HCT116 (cell line): ENCODE measurements at regions not wholly inside any gene's neighbourhood (a gene's known extent, or its start where the extent isn't known, plus 50 kb on each side); places are given as distances from the start of the nearest gene placed in this dataset.

Source experiments
- ATAC-seq: fragments of 200-7000 bp; cut with Tn5 transposase; 2 replicates; pipeline ENCODE4 v1.9.1; 2020; ENCODE audit warnings: mild to moderate bottlenecking, moderate library complexity
- BruUV-seq: library from RNA; stranded (reverse); fragments of 400-500 nt; replicated peaks from 2 replicates; lab custom pipeline; 2021; lab: Mats Ljungman, UMichigan
- CTCF ChIA-PET: fragments of 300-600 bp; sonication (Branson Sonifier 250); formaldehyde crosslinking; loops from one replicate; lab custom pipeline; 2021; ENCODE audit warnings: antibody characterized with exemption; lab: Charles Lee
- POLR2A ChIA-PET: fragments of 300-600, 350-600 bp; sonication (Branson Sonifier 250); formaldehyde crosslinking; loops from one replicate; lab custom pipeline; 2021; ENCODE audit warnings: antibody characterized with exemption; lab: Charles Lee
- RAD21 ChIA-PET, 2 experiments: fragments of 300-600 bp; sonication (Branson Sonifier 250); formaldehyde crosslinking; loops; one replicate each; lab custom pipeline; 2023; ENCODE audit warnings: low total read pairs in 2 of 2; ENCODE audit not compliant: uncharacterized antibody in 2 of 2, unreplicated experiment in 2 of 2, low non-redundant PET in 1 of 2; lab: Charles Lee
- DNase-seq: peaks from one replicate; pipeline ENCODE4 v3.0.0-alpha.2; 2010; ENCODE audit warnings: low read depth, low spot score
- H2AFZ ChIP-seq: fragments of 200-600 bp; shearing (Covaris generic), sonication (generic); 2 replicates; pipeline ENCODE4 v1.6.1; 2017; ENCODE audit warnings: low read depth, mixed run types, mixed read lengths, antibody characterized with exemption, low read length; ENCODE audit not compliant: poor library complexity, severe bottlenecking
- H3K27ac ChIP-seq: 2 replicates; pipeline ENCODE4 v1.5.1; 2012; ENCODE audit warnings: low read depth, low read length
- H3K27me3 ChIP-seq: fragments of 200-600 bp; sonication (generic); 2 replicates; pipeline ENCODE4 v1.6.1; 2016; ENCODE audit warnings: mixed run types, low read length, mixed read lengths; ENCODE audit not compliant: insufficient read depth
- H3K36me3 ChIP-seq, 2 experiments: fragments of 200-500 bp in 1 of 2; fragments of 200-600 bp in 1 of 2; sonication (Bioruptor generic) in 1 of 2; sonication (generic) in 1 of 2; 2 replicates each; pipeline versions ENCODE4 v1.5.1 to v1.6.1; 2014 to 2016; ENCODE audit warnings: low read length in 2 of 2, inconsistent platforms in 1 of 2, mixed read lengths in 1 of 2, mixed run types in 1 of 2; ENCODE audit not compliant: insufficient read depth in 2 of 2, control insufficient read depth in 1 of 2
- H3K4me1 ChIP-seq, 2 experiments: fragments of 200-600 bp in 1 of 2; sonication (generic) in 1 of 2; 2 replicates each; pipeline versions ENCODE4 v1.5.1 to v1.6.1; 2012 to 2017; ENCODE audit warnings: low read length in 2 of 2, inconsistent platforms in 1 of 2, mild to moderate bottlenecking in 1 of 2, mixed read lengths in 1 of 2, mixed run types in 1 of 2, moderate library complexity in 1 of 2; ENCODE audit not compliant: insufficient read depth in 2 of 2, control insufficient read depth in 1 of 2
- H3K4me2 ChIP-seq: fragments of 200-600 bp; sonication (generic); 2 replicates; pipeline ENCODE4 v1.6.1; 2017; ENCODE audit warnings: mixed run types, low read length, mixed read lengths
- H3K4me3 ChIP-seq, 2 experiments: fragments of 200-600 bp in 1 of 2; sonication (generic) in 1 of 2; replicated peaks in 1 of 2; 2 replicates each; pipeline ENCODE4 v1.5.1; 2011 to 2016; ENCODE audit warnings: low read length in 2 of 2, control low read depth in 1 of 2, low read depth in 1 of 2, mild to moderate bottlenecking in 1 of 2, mixed read lengths in 1 of 2, mixed run types in 1 of 2
- H3K79me2 ChIP-seq: fragments of 200-600 bp; sonication (generic); 2 replicates; pipeline ENCODE4 v1.6.1; 2017; ENCODE audit warnings: mild to moderate bottlenecking, mixed run types, low read length, moderate library complexity, mixed read lengths; ENCODE audit not compliant: insufficient read depth
- H3K9ac ChIP-seq: fragments of 200-600 bp; sonication (generic); 2 replicates; pipeline ENCODE4 v1.6.1; 2016; ENCODE audit warnings: low read length, mixed read lengths
- H3K9me2 ChIP-seq: fragments of 200-600 bp; sonication (generic), shearing (Covaris generic); 2 replicates; pipeline ENCODE4 v1.6.1; 2017; ENCODE audit warnings: mixed run types, mild to moderate bottlenecking, moderate library complexity; ENCODE audit not compliant: insufficient read depth
- H3K9me3 ChIP-seq, 2 experiments: fragments of 200-500 bp in 1 of 2; fragments of 200-600 bp in 1 of 2; sonication (Bioruptor generic) in 1 of 2; sonication (generic) in 1 of 2; 2 replicates each; pipeline ENCODE4 v1.6.1; 2014 to 2017; ENCODE audit warnings: low read length in 2 of 2, mixed read lengths in 2 of 2, inconsistent platforms in 1 of 2, low read depth in 1 of 2, mild to moderate bottlenecking in 1 of 2, mixed run types in 1 of 2, moderate library complexity in 1 of 2; ENCODE audit not compliant: control insufficient read depth in 1 of 2, insufficient read depth in 1 of 2
- H4K20me1 ChIP-seq: fragments of 200-600 bp; sonication (generic), shearing (Covaris generic); 2 replicates; pipeline ENCODE4 v1.6.1; 2017; ENCODE audit warnings: mixed run types, mild to moderate bottlenecking, moderate library complexity; ENCODE audit not compliant: insufficient read depth
- CEBPB ChIP-seq: IDR thresholded peaks from 2 replicates; pipeline ENCODE4 v1.6.1; 2012; ENCODE audit warnings: low read depth
- EGR1 ChIP-seq: IDR thresholded peaks from 2 replicates; pipeline ENCODE4 v1.6.1; 2012; ENCODE audit warnings: low read depth
- ELF1 ChIP-seq: IDR thresholded peaks from 2 replicates; pipeline ENCODE4 v1.6.1; 2012; ENCODE audit warnings: low read depth, borderline replicate concordance
- EZH2 ChIP-seq: fragments of 200-600 bp; sonication (generic); IDR thresholded peaks from 2 replicates; pipeline ENCODE4 v1.6.1; 2017; ENCODE audit warnings: antibody characterized with exemption, mixed run types
- POLR2A ChIP-seq: IDR thresholded peaks from 2 replicates; pipeline ENCODE4 v1.7.0; 2011; ENCODE audit warnings: borderline replicate concordance; ENCODE audit not compliant: insufficient read depth, insufficient read length; ENCODE audit errors: extremely low read depth
- RAD21 ChIP-seq: IDR thresholded peaks from 2 replicates; pipeline ENCODE4 v1.6.1; 2012; ENCODE audit warnings: low read depth, mild to moderate bottlenecking
- SIN3A ChIP-seq: IDR thresholded peaks from 2 replicates; pipeline ENCODE4 v1.6.1; 2012; ENCODE audit warnings: low read depth
- SRF ChIP-seq: IDR thresholded peaks from 2 replicates; pipeline ENCODE4 v1.6.1; 2012; ENCODE audit warnings: low read depth
- YY1 ChIP-seq: IDR thresholded peaks from 2 replicates; pipeline ENCODE4 v1.6.1; 2011; ENCODE audit warnings: low read length, low read depth, moderate library complexity, mild to moderate bottlenecking; ENCODE audit not compliant: insufficient replicate concordance; ENCODE audit errors: extremely low read depth
- intact Hi-C: fragments of 100-400 bp; cut with micrococcal nuclease; formaldehyde crosslinking; loops from 2 replicates; pipeline ENCODE4 v1.10.0; 2022
- TF ChIP-seq, protein P1 (sequence below), 3 experiments: fragments of 200-600 bp in 1 of 3; sonication (generic) in 1 of 3; IDR thresholded peaks in 2 of 3; conservative IDR thresholded peaks in 1 of 3; 2 replicates each; pipeline ENCODE4 v1.5.1; 2012 to 2017; ENCODE audit warnings: low read depth in 2 of 3, low read length in 2 of 3, antibody characterized with exemption in 1 of 3, borderline replicate concordance in 1 of 3, control low read depth in 1 of 3, mild to moderate bottlenecking in 1 of 3, mixed read lengths in 1 of 3, mixed run types in 1 of 3, moderate library complexity in 1 of 3; ENCODE audit not compliant: insufficient read depth in 1 of 3

DNA sequence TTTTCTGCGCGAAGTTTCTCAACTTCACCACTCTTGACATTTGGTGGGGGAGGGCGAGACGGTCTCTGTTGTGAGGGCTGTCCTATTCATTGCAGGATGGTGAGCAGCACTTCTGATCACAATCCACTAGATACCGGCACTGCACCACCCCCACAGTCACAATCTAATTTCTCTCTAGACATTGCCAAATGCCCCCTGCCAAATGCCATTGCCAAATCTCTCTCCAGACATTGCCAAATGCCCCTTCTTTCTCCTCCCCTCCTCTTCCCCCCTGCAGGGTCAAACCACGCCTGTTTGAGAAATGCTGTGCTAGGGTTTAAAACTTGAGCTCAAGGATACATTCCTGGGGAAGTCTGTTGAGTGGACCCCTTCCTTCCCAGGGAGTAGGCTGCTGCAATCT lies 603.5 kb upstream of the CDH4 start:
- intact Hi-C loops: no loop called here
- no peak overlapping the region for H2AFZ ChIP-seq
- ATAC-seq: no peak
- H3K9me3 ChIP-seq: peaks cover 16 to 34% of the 10 kb centered on the region in 2 experiments; a peak in 2 of 4 replicates
- H3K4me1 ChIP-seq: no peaks in the 10 kb centered on the region
- no peaks in the 10 kb centered on the region for H4K20me1 ChIP-seq
- H3K9me2 ChIP-seq: no peaks in the 10 kb centered on the region
- TF ChIP-seq EGR1 (no peak), CEBPB (no peak), RAD21 (no peak)
- no peaks in the 10 kb centered on the region for H3K79me2 ChIP-seq
- no peak overlapping the region for H3K9ac ChIP-seq
- ChIA-PET CTCF (no interaction called here), RAD21 (no interaction called here), POLR2A (no interaction called here)
- no peak overlapping the region for H3K27ac ChIP-seq
- DNase-seq: no peak
- H3K27me3 ChIP-seq: no peaks in the 10 kb centered on the region
- BruUV-seq: no TSS peak
- H3K36me3 ChIP-seq: no peaks in the 10 kb centered on the region
- H3K4me2 ChIP-seq: no peak overlapping the region
- H3K4me3 ChIP-seq: no peak overlapping the region

DNA sequence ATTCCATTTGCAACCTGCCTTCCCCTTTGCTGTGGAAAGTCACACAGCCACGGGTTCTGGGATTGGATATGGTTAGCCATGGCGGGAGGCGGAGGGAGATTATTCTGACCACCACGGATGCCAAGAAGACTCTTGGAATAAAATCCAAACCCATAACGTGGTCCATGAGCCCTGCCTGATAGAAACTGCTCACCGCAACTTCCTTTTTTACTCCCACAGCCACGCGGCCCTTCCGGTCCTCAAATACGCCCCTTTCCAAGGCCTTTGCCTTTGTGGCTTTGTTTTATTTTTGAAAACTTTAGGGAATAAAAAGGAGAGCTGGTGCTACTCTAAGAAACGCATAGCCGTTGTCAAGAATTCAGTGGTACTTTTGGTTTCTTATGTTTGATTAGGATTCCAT lies 602.5 kb upstream of the CDH4 start:
- no peak overlapping the region for H2AFZ ChIP-seq
- no peaks in the 10 kb centered on the region for H3K36me3 ChIP-seq
- RAD21 ChIA-PET: no interaction called here
- DNase-seq (no peak), ATAC-seq (no peak)
- H3K4me3 ChIP-seq: no peak overlapping the region
- peaks cover 16 to 30% of the 10 kb centered on the region in 2 experiments; a peak in 2 of 4 replicates for H3K9me3 ChIP-seq
- CTCF ChIA-PET: no interaction called here
- H3K27me3 ChIP-seq: no peaks in the 10 kb centered on the region
- no peaks in the 10 kb centered on the region for H4K20me1 ChIP-seq
- no TSS peak for BruUV-seq
- intact Hi-C loops: no loop called here
- TF ChIP-seq CEBPB (no peak), SIN3A (no peak)
- H3K79me2 ChIP-seq: no peaks in the 10 kb centered on the region
- H3K4me1 ChIP-seq: no peaks in the 10 kb centered on the region
- H3K4me2 ChIP-seq: no peak overlapping the region
- POLR2A ChIA-PET: no interaction called here
- no peak overlapping the region for H3K27ac ChIP-seq
- H3K9me2 ChIP-seq: no peaks in the 10 kb centered on the region
- H3K9ac ChIP-seq: no peak overlapping the region

DNA sequence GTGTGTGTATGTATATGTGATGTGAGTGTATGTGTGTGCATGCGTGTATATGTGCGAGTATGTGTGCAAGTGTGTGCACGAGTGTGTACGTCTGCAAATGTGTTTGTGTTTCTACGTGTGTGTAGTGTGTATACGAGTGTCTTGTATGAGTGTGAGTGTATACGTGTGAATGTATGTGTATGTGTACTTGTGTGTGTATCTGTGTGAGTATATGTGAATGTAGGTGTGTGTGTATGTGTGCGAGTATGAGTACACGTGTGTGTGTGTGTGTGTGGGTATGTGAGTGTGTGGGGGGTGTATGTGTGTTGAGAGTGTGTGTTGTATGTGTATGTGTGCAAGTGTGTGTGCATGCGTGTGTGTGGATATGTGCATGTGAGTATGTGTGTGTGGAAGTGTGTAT lies 602.0 kb upstream of the CDH4 start:
- no peaks in the 10 kb centered on the region for H3K27me3 ChIP-seq
- ChIA-PET POLR2A (no interaction called here), RAD21 (no interaction called here), CTCF (no interaction called here)
- H3K4me2 ChIP-seq: no peak overlapping the region
- no peak overlapping the region for H2AFZ ChIP-seq
- no peaks in the 10 kb centered on the region for H3K36me3 ChIP-seq
- H3K4me3 ChIP-seq: no peak overlapping the region
- no peak overlapping the region for H3K9ac ChIP-seq
- intact Hi-C loops: no loop called here
- no peak for ATAC-seq
- no peaks in the 10 kb centered on the region for H3K4me1 ChIP-seq
- H4K20me1 ChIP-seq: no peaks in the 10 kb centered on the region
- DNase-seq: no peak
- no TSS peak for BruUV-seq
- no peaks in the 10 kb centered on the region for H3K9me2 ChIP-seq
- no peaks in the 10 kb centered on the region for H3K79me2 ChIP-seq
- H3K27ac ChIP-seq: no peak overlapping the region
- H3K9me3 ChIP-seq: peaks cover 15 to 31% of the 10 kb centered on the region in 2 experiments; a peak in 2 of 4 replicates
- TF ChIP-seq YY1: no peak
- no peak for TF ChIP-seq ELF1
- no peak for TF ChIP-seq POLR2A
- TF ChIP-seq SRF: no peak
- TF ChIP-seq, protein P1, sequence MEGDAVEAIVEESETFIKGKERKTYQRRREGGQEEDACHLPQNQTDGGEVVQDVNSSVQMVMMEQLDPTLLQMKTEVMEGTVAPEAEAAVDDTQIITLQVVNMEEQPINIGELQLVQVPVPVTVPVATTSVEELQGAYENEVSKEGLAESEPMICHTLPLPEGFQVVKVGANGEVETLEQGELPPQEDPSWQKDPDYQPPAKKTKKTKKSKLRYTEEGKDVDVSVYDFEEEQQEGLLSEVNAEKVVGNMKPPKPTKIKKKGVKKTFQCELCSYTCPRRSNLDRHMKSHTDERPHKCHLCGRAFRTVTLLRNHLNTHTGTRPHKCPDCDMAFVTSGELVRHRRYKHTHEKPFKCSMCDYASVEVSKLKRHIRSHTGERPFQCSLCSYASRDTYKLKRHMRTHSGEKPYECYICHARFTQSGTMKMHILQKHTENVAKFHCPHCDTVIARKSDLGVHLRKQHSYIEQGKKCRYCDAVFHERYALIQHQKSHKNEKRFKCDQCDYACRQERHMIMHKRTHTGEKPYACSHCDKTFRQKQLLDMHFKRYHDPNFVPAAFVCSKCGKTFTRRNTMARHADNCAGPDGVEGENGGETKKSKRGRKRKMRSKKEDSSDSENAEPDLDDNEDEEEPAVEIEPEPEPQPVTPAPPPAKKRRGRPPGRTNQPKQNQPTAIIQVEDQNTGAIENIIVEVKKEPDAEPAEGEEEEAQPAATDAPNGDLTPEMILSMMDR (IDR thresholded peaks at IDR 0.05 in 2 of 3, conservative IDR thresholded peaks at IDR 0.05 in 1 of 3; ENCODE audit: borderline replicate concordance in 1 of 3, insufficient read depth in 1 of 3, low read depth in 2 of 3, low read length in 2 of 3): no peak
- no peak for TF ChIP-seq RAD21
- TF ChIP-seq EZH2: no peak
